COLO668 (cell line): ENCODE measurements at regions not wholly inside any gene's neighbourhood (a gene's known extent, or its start where the extent isn't known, plus 50 kb on each side); places are given as distances from the start of the nearest gene placed in this dataset.
"Not testable (repeated sequence)": the region's sequence is repeated elsewhere in the genome, so short reads cannot be mapped to it uniquely, and the experiment has no call there.

ENCODE experiments used
- DNase-seq: peaks from one replicate; lab custom pipeline; 2025; ENCODE audit not compliant: unreplicated experiment; lab: John Stamatoyannopoulos, UW

DNA sequence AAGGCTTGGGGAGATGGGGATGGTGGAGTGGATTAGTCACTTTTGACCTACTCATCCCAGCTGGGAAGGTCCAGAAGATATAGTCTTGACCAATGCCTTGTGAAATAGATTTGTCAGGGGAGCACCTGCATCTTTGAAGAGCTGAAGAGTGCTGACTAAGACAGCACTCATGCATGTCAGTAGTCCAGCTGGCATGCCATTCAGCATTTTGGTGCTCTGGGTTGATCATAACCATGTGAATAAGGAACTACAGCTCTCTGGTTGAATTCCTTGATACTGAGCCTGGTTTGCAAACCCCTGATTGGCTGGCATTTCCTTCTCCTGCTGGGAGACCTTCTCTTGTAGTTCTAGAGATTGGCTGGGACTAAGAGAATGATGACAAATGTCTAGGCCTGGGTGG lies 106.8 kb upstream of the ALX4 start:
- no peak for DNase-seq

DNA sequence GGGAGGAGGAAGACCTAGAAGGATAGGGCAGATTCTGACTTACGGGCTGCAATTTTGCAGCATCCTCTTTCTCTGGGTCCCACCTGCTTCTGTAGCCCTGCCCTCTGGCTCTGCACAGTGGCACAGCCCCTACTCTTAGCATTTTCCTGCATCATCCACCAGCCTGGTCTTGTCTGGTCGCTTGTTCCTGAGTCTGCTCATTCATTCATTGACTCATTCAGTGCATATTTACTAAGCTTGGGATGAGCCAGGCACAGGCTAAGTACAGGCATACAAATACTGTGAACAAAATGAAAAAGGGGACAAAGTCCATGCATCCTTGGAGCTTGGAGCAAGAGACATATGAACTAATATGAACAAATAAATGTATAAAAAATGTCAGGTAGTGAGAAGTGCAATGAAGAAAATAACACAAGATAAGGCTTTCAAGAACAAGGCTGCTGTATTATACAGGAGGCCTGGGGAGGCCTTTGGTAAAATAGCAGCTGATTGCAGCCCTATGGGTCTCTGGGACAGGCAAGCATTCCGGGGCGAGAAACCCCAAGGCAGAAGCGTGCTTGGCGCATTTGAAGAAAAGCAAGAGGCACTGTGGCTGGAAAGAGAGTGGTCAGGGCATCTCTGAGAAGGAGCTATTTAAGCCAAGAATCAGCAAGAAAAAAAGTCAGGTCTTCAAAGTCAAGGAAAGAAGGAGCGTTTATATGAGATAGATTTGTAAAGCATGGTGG lies 108.0 kb upstream of the ALX4 start:
- DNase-seq: no peak

DNA sequence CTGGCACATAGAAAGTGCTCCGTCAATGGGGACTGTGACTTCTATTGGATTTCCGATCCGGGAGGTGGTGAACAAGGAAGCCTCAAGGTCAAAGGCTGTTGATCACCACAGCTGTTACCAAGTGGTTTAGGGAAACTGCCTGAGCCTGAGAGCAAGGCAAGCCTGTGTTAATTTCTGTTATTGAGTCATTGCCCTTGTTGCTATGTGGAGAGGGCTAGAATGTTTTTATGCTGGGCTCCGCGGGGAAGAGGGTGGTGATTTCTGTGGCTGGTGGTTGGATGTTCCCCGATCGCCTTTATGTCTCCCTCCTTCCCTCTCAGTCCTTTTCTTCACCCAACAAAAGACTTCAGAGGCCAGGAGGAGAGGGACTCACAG lies 108.5 kb upstream of the ALX4 start:
- DNase-seq: no peak

DNA sequence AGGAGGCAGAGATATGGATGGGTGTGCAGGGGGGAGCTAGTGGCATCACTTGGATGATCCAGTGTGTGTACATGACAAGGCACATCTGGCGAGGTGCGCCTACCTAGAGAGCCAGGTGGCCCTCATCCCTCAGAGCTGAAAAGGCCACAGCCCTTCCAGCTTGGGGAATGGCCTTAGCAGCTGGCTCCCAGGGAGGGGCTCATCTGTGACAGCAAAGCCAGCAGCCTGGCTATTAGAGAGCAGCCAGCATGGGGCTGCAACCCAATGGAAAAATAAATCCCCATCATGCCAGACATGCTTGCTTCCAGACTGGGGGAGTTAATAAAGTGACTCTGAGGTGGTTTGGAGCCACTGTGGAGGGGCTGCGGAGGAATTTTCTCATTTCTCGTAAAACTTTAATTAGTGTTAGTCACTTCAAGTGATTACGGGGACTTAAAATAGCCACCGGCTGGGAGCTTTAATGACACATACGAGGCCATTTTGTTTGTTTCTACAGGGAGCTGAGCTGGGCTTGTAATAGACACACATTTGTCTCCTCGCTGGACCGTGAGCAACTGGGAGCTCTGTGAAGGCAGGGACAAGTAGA lies 111.2 kb upstream of the ALX4 start:
- peak; percentile 31 for DNase-seq

DNA sequence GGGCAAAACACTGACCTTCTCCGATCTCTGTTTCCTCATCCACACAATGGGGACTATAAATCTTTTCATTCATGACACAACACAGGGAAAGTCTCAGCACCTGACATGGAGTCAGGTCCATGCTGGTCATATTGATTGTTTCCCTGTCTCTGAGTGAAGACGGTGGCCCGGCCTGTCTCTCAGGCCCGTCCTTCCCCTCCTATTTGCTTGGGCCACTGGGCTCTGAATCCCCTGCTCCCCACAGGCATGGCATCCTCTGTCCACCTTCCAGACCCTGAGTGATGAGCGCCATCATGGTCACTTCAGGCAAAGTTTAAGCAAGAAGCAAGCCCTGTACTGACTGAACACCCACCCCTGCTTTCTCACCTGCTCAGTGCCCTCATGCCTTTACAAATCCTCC lies 113.3 kb upstream of the ALX4 start:
- DNase-seq: no peak

DNA sequence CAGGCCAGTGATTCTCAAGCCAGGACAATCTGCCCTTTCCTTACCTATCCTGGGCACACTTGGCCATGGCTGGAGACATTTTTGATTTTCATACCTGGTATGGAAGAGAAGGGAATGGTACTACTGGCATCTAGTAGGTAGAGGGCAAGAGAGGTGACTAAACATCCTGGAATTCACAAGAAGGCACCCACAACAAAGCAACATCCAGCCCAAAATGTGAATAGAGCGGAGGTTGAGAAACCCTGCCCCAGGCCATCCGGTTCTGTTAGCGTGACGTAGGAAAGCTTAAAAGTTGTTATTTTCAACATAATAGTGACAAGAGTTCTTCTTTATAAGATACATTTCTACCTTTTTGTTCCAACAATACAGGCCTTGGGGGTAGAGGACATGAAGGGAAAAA lies 114.9 kb upstream of the ALX4 start:
- no peak for DNase-seq

DNA sequence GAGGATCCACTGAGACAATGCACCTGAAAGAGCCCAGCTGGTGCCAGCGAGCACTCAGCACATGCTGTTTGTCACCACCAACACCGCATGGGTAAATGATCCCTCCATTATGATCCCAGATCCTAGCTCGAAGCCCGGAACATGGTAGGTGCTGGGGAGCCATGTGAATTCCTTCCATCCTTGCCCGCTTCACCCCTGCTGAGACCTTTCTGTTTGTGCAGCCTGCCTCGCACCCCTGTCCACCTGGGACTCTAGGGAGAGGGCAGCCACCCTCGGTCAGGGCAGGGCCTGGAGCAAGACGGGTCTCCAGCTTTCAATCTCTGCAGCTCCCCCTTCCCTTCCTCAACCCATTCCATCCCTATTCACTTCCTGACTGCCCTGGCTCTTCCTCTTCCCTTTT lies 116.2 kb upstream of the ALX4 start:
- DNase-seq: no peak

DNA sequence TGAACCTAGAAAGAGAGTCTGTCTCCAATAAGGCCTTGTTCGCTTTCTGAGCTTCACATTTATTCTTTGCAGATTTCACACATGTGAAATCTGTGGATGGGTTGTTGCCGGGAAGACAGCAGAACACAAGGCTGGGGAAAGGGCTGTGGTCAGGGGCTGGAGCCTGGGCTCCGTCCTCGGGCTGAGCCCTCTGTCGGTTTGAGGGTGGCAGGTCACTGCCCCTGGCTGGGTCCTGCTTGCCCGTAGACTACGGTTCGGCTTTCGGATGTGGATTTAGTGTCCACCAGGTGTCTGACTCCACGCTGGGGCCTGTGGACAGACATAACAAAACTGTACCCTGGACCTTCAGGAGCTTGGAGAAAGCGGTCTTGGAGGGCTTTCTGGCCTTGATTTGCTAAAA lies 117.0 kb upstream of the ALX4 start:
- no peak for DNase-seq

DNA sequence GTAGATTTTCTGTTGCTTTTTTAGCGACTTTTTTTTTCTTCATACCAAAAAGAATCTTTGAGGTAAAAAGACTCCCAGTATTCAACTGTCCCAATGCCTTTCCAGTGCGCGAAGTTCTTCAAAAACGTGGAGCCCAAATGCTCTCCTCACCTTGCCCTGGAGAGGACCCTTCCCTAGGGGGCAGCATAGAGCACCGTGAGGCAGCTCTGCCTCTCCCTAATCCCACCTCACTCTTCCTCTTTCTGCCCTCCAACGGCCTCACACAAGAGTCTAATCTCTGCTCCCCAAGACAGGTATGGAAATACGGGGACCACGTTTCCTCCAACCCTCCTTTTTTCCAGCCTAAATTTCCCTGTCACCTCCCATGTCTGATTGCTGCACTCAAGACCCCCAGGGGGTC lies 117.5 kb upstream of the ALX4 start:
- peak; percentile 29 for DNase-seq

DNA sequence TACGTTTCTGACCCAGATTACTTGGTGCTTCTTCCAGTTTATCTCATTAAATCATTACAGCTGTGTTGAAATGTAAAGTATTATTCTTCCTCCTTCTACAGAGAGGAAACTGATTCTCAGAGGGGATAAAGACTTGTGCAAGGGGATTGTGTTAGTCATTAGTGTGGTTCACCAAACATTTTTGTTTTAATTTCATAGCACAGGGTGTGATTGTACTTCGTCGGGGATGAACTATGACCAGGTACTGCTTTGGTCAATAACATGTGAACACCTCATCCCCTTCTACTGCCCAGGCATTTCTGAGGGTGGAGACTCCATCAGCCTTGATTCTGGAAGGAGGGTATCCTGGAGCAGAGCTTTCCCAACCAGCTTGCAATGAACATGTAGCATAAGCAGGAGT lies 120.2 kb upstream of the ALX4 start:
- no peak for DNase-seq

DNA sequence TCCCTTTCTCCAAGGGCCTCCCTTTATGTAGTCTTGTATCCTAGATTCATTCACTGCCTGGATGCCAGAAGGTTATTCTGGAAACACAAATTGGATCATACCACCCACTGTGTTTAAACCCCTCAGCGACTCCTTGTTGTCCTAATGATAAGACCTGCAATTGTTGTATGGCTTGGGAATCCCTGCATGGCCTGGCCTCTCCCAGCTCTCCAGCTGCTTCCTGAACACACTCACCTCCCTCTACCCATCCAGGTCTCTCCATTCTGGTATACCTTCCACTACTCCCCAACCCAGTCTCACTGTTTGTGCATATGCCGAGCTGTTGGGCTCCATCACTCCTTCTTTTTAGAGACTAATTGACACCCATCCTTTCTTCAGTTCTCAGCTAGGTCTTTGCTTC lies 124.3 kb upstream of the ALX4 start:
- peak; percentile 52 for DNase-seq

DNA sequence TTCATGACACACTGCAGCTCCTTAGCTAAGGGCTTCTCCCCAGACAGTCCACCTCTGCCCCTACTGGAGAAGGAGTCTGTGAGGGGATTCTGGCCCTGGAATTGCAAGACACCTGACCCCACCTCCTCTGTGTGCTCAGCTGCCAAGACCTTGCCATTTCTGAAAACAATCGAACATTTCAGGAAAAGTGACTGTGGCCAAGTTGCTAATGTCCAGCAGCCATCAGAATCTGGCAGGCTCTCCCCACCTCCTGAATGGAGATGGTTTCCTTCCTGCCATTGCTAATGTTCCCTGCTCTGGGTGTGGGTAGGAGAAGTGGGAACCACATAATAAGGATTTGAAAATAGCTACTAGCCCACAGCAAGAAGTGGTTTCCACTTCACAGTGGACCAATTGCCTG lies 127.2 kb upstream of the ALX4 start:
- DNase-seq: no peak

DNA sequence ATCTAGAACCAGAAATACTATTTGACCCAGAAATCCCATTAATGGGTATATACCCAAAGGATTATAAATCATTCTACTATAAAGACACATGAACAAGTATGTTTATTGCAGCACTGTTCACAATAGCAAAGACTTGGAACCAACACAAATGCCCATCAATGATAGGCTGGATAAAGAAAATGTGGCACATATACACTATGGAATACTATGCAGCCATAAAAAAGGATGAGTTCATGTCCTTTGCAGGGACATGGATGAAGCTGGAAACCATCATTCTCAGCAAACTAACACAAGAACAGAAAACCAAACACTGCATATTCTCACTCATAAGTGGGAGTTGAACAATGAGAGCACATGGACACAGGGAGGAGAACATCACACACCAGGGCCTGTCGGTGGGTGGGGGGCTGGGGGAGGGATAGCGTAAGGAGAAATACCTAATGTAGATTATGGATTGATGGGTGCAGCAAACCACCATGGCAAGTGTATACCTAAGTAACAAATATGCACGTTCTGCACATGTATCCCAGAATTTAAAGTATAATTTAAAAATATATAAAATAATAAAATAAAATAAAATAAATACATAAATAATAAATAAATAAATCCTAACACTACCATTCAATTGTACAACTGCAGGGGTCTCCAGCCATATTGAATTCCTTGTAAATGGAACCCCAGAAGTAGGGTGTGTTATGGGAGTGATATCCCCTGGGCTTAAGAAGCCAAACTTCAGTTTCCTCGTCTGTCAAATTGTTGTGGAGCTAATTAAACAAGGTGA lies 122.4 kb upstream of the CD82 start:
- not testable (repeated sequence) for DNase-seq

DNA sequence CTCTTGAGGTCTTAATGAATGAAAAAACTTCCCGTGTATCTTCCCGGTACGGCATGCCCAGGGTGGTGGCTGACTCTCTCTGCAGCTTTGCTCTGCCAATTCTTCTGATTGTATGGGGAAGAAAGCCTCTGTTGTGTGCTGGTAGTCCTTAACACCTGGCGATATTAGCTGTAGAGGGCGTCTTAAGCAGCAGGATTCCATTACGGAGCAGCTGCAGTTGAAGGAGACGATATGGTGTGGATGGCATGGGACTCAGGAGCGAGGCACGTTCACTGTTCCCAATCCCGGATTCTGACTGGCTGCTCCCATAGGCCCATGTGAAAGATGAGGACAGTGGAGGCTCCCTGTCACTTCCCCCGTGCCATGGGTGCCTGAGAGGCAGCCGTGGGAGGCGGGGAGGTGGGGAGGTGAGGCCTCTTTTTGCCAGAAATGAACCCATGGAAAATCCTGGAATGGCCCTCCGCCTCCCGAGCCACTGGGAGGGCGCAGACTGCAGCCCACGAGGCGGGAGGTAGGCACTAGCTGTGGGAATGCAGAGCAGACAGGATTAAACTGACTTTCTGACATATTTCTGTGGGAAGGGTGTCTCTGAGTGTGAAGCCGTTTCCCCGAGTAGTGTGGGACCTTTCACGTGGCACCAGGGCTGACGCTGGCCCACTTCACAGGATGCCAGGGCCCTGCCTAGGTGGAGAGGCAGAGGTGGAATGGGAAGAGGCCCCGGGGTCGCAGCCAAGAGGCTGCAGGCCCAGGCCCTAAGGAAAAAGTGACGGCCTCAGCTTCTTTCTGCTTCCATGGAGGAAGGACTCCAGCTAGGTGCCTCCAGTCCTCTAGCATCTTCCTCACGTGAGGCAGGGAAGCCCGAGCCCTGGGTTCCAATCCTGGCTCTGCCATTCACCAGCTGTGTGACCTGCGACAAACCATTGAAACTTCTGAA lies 121.4 kb upstream of the CD82 start:
- DNase-seq: no peak

DNA sequence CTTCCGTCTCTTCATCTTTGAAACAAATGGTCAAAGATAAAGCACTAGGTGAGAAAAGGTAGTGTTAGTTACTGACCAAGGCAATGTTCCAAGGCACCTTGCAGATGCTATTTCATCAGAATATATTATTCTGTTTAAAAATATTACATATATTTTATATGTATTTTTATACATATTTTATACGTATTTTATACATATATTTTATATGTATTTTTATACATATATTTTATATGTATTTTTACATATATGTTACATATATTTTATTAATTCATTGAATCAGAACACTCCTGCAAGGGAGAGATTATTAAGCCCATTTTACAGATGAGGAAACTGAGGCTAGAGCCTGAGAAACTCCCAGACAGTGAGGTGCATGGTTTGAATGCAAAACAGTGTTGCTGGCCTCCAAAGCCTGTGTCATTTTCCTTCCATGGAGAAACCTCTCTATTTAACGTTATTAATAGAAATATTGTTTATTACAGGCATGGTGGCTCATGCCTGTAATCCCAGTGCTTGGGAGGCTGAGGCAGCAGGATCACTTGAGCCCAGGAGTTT lies 120.6 kb upstream of the CD82 start:
- no peak for DNase-seq

DNA sequence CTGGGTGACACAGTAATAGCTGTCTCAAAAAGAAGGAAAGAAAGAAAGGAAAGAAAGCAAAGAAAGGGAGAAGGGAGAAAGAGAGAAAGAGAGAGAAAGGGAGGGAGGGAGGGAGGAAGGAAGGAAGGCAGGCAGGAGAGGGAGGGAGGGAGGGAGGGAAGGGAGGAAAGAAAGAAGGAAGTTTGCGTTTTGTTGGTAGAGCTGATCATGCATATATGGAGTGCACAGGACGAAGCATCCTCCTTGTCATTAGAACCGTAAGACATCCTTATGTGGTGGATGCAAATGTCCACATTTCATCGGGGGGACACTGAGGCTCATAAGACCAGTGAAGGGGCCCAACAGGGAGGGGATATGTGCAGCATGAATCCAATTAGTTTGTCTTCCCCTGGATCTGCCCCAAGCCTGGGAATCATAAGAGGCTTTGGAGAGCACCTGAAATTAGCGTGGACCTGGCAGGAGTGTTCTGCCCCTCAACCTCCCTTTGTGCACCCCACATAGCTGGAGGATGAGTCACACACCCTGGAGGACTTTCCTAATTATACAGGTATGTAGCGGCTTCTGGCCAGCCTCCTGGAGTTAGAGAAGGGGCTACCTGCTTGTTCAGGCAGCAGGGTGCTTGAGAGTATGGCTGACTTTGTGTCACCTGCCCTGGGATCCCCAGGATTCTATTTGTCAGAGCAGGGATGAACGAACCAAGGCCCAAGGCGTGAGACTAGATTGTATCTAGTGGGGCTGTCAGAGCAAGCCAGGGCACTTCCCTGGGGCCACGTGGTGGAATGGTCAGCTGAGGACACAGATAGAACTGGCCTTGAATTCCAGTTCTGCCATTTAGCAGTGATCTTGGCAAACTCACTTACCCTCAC lies 119.7 kb upstream of the CD82 start:
- peak; percentile 12 for DNase-seq

DNA sequence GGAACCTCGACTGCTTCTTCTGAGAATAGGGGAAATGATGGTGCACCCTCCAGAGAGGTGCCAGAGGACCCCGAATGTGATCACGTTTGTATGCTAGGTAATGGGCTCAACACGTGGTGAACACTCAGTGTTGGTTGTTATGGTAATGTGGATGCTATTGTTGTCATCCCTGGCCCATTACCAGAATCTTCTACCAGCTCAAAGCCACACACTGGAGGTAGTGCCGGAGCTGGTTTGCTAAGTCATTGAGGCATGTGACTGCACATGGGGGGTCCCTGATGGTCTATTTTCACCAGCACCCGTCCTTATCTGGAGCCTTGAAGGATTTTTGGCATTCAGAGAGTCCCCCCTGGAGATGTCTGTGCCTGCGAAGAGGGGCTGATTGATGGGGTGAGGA lies 119.1 kb upstream of the CD82 start:
- DNase-seq: no peak

DNA sequence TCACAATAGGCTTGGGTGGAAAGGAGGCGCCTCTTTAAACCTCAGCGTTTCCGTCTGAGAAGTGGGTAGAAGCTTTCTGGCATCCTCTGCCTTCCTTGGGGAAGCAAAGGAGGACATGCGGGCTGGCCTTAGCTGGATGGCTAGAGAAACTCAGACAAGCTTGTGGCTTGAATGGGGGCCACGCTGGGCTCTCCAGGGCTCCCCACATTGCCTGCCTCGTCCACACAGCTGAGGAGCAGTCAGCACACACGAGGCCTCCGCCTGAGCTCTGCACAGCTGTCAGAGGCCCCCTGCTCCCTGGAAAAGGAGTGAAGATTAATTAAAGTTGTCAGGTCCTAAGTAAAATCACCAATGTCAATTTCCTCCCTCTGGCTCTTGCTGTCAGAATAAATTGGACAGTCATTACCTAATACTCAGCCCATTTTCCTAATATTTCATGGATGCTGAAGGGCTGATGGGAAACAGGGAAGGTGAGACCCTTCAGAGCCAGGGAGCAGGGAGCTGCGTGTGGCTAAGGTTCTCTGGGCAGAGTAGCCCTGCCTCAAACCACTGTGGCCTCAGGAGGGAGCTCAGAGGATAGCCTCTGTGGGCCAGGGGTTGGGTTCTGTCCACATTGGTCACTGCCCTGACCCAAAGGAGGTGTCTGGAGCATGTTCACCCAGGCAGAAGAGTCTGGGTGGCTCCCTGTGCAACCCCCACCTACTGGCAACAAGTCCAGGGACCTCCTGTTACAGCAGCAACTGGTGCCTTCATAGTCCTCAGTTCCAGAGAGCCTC lies 118.3 kb upstream of the CD82 start:
- DNase-seq: no peak

DNA sequence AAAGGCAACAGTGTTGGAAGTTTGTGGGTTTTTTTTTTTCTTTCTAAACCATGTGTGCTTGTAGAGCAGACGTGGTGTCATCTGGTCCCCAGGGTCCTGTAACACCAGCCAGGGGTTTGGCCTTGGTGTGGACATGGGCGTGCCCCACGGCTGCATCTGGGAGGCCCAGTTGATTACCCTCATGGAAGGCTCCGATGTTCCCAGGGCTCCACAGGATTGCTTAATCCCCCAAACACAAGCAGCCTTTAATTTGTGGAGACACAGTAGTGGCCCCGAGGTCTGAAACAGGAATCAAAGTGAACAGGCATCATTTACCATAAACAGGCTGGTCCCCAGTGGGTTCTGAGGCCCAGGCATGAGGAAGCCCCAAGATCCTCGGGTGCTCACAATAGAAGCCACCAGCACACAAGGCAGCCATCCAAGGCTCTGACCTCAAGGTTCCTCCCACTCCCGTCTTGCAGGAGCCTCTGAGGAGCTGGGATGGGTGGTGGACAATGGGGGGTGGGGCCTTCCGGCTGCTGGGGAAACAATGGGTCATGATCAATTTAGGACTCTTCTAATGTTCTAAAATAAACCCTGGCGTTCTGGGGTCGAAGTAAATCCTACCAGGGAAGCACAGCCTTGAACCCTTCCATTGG lies 115.0 kb upstream of the CD82 start:
- no peak for DNase-seq
